ENCODE measurements at regions not wholly inside any gene's neighbourhood (a gene's known extent, or its start where the extent isn't known, plus 50 kb on each side); places are given as distances from the start of the nearest gene placed in this dataset.
"Not testable (repeated sequence)": the region's sequence is repeated elsewhere in the genome, so short reads cannot be mapped to it uniquely, and the experiment has no call there.

GRCh38 chr7:65453341-65454030, 79.8 kb downstream of the ZNF92 start:
- DNase-seq (ENCODE audit: low read depth), result no peak

GRCh38 chr7:65454469-65454868, 80.8 kb downstream of the ZNF92 start:
- no peak for DNase-seq (ENCODE audit: low read depth)

- DNase-seq (ENCODE audit: low read depth), result not testable (repeated sequence)
These were observed 81.4 kb downstream of the ZNF92 start for GRCh38 chr7:65455050-65455449.

DNA sequence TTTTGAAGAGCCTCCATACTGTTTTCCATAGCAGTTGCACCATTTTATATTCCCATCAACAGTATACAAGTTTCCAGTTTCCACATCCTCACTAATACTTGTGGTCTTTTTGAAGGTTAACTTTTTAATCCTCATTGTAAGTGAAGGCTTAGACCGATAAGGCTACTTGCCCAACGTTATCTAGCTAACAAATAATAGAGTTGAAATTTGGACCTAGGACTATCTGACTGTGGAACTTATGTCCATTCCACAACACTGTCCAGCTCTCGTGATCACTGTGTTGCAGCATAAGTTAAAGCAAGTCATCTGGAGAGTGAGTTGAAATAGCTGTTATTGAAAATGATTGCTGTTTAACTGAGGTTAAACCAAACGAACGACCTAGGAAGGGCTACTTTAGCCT, 84.0 kb downstream of the ZNF92 start:
- no peak for DNase-seq (ENCODE audit: low read depth)

DNA sequence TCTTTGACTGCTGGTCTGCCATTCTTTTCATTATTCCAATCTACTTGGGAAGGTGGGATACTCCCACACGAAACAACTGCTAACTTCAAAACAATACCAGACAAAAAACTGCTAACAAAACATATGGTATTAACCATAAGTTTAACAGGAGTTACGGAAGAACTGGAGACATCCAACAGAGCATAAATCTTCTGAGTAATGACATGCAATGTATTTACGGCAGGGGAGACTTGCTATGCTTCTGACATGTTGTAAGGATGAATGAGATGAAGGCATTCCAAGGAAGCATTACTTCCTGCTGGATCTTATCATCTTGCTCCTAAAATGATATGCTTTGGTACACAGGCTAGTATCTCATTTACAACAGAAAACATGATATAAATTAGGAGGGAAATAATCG, 85.8 kb downstream of the ZNF92 start:
- DNase-seq (ENCODE audit: low read depth), result no peak

DNA sequence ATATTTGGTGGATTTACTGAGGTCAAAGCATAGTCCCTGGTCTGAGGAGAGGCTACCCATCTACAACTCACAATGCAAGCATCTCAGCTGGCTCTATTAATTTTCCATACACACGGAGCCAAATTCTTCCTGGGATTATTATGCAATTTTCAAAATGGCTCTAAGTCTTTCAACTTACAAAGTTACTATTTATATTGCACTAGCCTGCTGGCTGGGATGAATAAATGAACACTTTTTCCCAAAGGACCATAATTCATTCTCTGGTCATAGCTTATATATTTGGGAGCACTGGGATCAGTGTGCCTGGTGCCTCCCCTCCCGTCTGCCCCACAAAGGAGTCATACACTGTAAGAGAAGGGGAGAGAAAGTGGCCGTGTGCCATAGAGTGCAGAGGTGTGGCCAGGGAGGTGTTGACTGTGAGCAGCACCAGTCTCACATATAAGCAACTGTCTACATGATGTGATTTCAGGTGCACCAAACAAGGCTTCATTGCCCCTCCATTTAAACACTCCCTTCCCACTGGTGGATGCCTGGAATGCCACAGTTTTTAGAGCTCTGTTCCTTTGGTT, 88.6 kb downstream of the ZNF92 start:
- no peak for DNase-seq (ENCODE audit: low read depth)

GRCh38 chr7:65463184-65463583, 89.5 kb downstream of the ZNF92 start:
- no peak for DNase-seq (ENCODE audit: low read depth)

DNA sequence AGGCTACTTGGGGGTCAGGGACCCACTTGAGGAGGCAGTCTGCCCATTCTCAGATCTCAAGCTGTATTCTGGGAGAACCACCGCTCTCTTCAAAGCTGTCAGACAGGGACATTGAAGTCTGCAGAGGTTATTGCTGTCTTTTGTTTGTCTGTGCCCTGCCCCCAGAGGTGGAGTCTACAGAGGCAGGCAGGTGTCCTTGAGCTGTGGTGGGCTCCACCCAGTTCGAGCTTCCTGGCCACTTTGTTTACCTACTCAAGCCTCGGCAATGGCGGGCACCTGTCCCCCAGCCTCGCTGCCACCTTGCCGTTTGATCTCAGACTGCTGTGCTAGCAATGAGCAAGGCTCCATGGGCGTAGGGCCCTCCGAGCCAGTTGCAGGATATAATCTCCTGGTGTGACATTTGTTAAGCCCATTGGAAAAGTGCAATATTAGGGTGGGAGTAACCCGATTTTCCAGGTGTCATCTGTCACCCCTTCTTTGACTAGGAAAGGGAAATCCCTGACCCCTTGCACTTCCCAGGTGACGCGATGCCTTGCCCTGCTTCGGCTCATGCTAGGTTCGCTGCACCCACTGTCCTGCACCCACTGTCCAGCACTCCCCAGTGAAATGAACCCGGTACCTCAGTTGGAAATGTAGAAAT, 96.4 kb downstream of the ZNF92 start:
- DNase-seq (ENCODE audit: low read depth), result not testable (repeated sequence)

DNA sequence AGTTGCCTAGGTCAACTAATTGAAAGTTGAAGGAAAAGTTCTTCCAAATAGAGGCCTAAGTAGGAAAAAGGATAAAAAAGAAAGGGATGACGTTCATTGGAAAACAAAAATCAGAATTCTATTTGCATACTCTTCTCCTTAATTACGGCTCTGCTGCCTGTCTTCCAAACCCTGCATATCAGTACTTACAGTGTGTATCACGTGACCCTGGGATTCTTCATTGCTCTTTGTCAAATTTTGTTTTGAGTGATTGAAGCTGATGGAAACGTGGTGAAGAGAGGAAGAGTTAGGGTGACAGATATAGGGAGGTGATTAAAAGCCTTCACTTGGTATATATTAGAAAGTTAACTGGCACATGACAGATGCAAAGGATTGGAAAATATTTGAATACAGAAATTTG, 97.9 kb downstream of the ZNF92 start:
- DNase-seq (ENCODE audit: low read depth), result no peak

DNA sequence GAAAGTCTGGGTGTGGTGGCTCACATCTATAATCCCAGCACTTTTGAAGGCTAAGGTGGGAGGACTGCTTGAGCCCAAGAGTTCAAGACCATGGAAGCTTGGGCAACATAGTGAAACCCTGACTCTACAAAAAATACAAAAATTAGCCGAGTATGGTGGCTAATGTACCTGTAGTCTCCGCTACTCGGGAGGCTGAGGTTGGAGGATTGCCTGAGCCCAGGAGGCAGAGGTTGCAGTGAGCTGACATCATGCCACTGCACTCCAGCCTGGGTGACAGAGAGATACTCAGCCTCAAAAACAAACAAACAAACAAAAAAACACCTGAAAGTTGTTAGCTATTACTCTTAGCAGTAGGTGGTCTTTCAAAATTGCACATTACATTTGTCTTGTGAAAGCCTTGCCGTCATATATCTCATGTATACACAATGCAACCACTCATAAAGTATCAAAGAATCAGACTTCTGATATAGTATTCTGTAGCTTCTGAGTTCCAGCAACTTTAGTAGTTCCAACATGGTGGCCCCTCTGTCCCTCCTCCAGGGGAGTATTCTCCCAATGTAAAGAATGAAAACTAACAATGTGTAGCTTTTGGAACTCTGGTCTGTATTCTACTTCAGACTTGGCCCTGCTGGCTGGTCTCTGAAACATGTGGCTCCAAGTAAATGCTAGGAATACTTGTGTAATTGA, 101.5 kb downstream of the ZNF92 start:
- no peak for DNase-seq (ENCODE audit: low read depth)

GRCh38 chr7:65475734-65476319, 102.2 kb downstream of the ZNF92 start:
- DNase-seq (ENCODE audit: low read depth), result no peak

DNA sequence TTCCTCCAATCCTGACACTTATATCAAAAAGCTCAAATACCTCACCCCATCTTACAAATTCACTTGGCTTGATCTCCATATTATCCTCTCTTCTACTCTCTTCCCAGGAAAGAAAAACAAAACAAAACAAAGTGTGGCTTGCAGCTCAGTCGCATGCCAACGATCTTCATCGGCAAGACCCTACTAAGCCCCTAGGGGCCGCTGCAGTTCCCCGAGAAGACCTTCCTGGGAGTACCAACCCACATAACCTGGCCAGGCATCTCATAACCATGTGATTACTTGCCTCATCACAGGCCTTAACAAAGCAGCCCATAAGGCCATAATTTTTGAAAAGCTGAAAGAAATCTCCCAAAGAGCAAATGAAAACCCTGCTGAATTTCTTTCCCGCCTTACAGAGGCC, 103.7 kb downstream of the ZNF92 start:
- no peak for DNase-seq (ENCODE audit: low read depth)

GRCh38 chr7:65489260-65489767, 115.7 kb downstream of the ZNF92 start:
- DNase-seq (ENCODE audit: low read depth), result no peak

GRCh38 chr7:65496697-65497096, 123.0 kb downstream of the ZNF92 start:
- DNase-seq (ENCODE audit: low read depth), result not testable (repeated sequence)

- DNase-seq (ENCODE audit: low read depth), result no peak
These were observed 129.9 kb downstream of the ZNF92 start for GRCh38 chr7:65503434-65504152.

DNA sequence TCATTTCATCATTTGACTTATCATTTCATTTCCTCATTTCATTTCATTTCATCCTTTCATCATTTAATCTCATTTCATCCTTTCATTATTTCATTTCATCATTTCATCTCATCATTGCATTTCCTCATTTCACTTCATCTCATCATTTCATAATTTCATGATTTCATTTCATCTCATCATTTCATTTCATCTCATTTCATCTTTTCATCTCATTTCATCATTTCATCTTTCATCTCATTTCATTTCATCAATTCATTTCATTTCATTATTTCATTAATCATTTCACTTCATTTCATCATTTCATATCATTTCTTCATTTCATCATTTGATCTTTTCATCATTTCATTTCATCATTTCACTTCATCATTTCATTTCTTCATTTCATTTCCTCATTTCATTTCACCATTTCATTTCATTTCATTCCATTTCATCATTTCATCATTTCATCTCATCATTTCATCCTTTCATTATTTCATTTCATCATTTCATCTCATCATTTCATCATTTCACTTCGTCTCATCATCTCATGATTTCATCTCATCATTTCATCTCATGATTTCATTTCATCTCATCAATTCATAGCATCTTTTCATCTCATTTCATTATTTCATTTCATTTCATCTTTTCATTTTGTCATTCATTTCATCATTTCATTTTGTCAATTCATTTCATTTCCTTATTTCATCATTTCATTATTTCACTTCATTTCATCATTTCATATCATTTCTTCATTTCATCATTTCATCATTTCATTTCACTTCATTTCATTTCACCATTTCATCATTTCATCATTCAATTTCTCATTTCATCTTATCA, 131.1 kb downstream of the ZNF92 start:
- DNase-seq (ENCODE audit: low read depth), result not testable (repeated sequence)

DNA sequence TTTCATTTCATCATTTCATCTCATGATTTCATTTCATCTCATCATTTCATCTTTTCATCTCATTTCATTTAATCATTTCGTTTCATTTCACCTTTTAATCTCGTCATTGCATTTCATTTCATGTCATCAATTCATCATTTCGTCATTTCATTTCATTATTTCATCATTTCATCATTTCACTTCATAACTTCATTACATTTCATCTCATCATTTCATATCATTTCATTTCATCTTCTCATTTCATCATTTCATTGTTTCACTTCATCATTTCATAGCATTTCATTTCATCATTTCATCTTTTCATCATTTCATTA, 131.6 kb downstream of the ZNF92 start:
- not testable (repeated sequence) for DNase-seq (ENCODE audit: low read depth)

DNA sequence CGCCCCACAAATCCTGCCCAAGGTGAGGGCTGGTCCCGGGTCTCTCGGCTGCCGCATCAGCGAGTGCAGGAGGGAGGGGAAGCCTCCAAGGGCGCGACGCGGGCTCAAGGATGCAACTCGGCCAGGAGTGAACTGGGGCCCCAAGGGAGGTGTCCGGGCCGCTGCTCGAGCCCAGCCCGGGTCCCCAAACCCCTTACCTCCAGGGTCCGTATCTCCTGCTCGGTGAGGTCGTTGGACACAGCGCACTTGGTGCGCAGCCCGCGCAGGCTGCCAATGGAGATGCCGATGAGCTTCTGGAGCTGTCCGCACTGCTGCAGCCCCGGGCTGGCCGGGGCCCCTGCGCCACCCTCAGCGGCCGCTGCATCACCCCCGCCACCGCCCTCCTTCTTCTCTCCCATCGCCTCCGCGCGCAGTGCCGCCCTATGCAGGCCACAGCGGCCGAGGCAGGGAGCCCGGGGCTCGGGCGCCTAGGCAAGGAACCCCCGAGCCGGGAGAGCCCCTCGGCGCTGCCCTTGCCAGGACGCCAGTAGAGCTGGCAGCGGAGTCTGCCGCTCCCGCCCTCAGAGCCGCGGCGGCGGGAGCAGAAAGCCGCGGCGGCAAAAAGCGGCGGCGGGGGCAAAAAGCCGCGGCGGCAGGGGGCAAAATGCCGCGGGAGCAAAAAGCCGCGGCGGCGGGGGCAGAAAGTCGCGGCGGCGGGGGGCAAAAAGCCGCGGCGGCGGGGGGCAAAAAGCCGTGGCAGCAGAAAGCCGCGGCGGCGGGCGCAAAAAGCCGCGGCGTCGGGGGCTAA, 135.1 kb downstream of the ZNF92 start:
- not testable (repeated sequence) for DNase-seq (ENCODE audit: low read depth)

DNA sequence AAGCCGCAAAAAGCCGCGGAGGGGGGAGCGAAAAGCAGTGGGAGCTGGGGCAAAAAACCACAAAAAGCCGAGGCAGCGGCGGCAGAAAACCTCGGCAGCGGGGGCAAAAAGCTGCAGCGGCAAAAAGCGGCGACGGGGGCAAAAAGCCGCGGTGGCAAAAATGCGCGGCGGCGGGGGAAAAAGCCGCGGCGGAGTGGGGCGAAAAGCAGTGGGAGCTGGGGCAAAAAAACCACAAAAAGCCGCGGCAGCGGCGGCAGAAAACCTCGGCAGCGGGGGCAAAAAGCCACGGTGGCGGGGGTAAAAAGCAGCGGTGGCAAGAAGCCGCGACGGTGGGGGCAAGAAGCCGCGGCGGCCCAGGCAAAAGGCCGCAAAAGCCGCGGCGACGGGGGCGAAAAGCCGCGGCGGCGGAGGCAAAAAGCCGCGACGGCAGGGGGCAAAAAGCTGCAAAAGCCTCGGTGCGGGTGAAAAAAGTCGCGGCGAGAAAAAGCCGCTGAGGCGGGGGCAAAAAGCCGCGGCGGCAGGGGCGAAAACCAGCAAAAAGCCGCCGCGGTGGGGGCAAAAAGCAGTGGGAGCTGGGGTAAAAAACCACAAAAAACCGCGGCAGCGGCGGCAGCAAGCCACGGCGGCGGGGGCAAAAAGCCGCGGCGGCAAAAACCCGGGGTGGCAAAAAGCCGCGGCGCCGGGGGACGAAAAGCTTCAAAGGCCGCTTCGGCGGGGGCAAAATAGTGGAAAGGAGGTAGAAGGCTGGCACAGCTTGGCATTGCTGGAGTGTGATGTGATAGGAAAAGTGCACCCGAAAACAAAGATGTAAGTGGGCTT, 135.9 kb downstream of the ZNF92 start:
- DNase-seq (ENCODE audit: low read depth), result no peak

Measured in T-helper 22 cell (primary cell).